Endothelial cell of umbilical vein (primary cell): ENCODE measurements at regions not wholly inside any gene's neighbourhood (a gene's known extent, or its start where the extent isn't known, plus 50 kb on each side); places are given as distances from the start of the nearest gene placed in this dataset.

Experiments used
- BruUV-seq: library from RNA; stranded (reverse); fragments of 400-500 nt; replicated peaks from 2 replicates; lab custom pipeline; 2021; lab: Mats Ljungman, UMichigan
- CTCF ChIA-PET: fragments of 300-600, 350-600 bp; sonication (Branson Sonifier 250); formaldehyde crosslinking; loops from one replicate; lab custom pipeline; 2021; ENCODE audit warnings: antibody characterized with exemption, inconsistent platforms; lab: Charles Lee
- POLR2A ChIA-PET: fragments of 300-600, 350-600 bp; sonication (Branson Sonifier 250); formaldehyde crosslinking; loops from one replicate; lab custom pipeline; 2021; ENCODE audit warnings: antibody characterized with exemption, inconsistent platforms; lab: Charles Lee
- DNase-seq: peaks from one replicate; pipeline ENCODE4 v3.0.0-alpha.2; 2011; ENCODE audit warnings: low read depth, low spot score
- FAIRE-seq: peaks from 2 replicates; lab custom pipeline; 2011; peaks lifted over from hg19 to GRCh38; lab: Jason Lieb, UNC
- H2AFZ ChIP-seq: 2 replicates; pipeline ENCODE4 v1.6.0; 2012; ENCODE audit warnings: low read depth, low read length, control low read depth, inconsistent platforms
- H3K27ac ChIP-seq: 2 replicates; pipeline ENCODE4 v1.5.1; 2011; ENCODE audit warnings: low read depth, mild to moderate bottlenecking, control low read depth, low read length, moderate library complexity; ENCODE audit not compliant: insufficient read depth
- H3K27me3 ChIP-seq, 2 experiments: 2 replicates each; pipeline versions ENCODE4 v1.6.0 to v1.6.1; 2011; ENCODE audit warnings: low read length in 2 of 2, mixed read lengths in 1 of 2; ENCODE audit not compliant: control insufficient read depth in 2 of 2, insufficient read depth in 2 of 2
- H3K36me3 ChIP-seq, 2 experiments: 2 replicates in 1 of 2; 3 replicates in 1 of 2; pipeline ENCODE4 v1.5.1; 2011; ENCODE audit warnings: low read length in 2 of 2, mild to moderate bottlenecking in 1 of 2, moderate library complexity in 1 of 2; ENCODE audit not compliant: control insufficient read depth in 2 of 2, insufficient read depth in 2 of 2; ENCODE audit errors: extremely low read depth in 1 of 2
- H3K4me1 ChIP-seq: 3 replicates; pipeline ENCODE4 v1.5.1; 2011; ENCODE audit warnings: mild to moderate bottlenecking, low read length; ENCODE audit not compliant: control insufficient read depth, insufficient read depth; ENCODE audit errors: extremely low read depth
- H3K4me2 ChIP-seq: 2 replicates; pipeline ENCODE4 v1.6.1; 2011; ENCODE audit warnings: low read length, control low read depth, mixed read lengths; ENCODE audit not compliant: insufficient read depth
- H3K4me3 ChIP-seq, 3 experiments: fragments of 200-600 bp in 1 of 3; sonication (generic), shearing (Covaris generic) in 1 of 3; replicated peaks in 1 of 3; 2 replicates each; pipeline ENCODE4 v1.5.1; 2011 to 2016; ENCODE audit warnings: control low read depth in 3 of 3, low read length in 3 of 3, mild to moderate bottlenecking in 2 of 3, inconsistent platforms in 1 of 3, low read depth in 1 of 3, moderate library complexity in 1 of 3; ENCODE audit not compliant: insufficient read depth in 1 of 3
- H3K79me2 ChIP-seq: 2 replicates; pipeline ENCODE4 v1.6.0; 2012; ENCODE audit warnings: low read length, inconsistent platforms; ENCODE audit not compliant: control insufficient read depth, insufficient read depth
- H3K9ac ChIP-seq: replicated peaks from 2 replicates; pipeline ENCODE3; 2011; ENCODE audit warnings: low read length, control low read depth; ENCODE audit not compliant: insufficient read depth; ENCODE audit errors: extremely low read depth
- H3K9me1 ChIP-seq: replicated peaks from 3 replicates; pipeline ENCODE4 v1.6.0; 2011; ENCODE audit warnings: mild to moderate bottlenecking, low read length; ENCODE audit not compliant: control insufficient read depth, insufficient read depth; ENCODE audit errors: extremely low read depth
- H3K9me3 ChIP-seq: replicated peaks from 2 replicates; pipeline ENCODE4 v1.5.1; 2012; ENCODE audit warnings: low read length, inconsistent platforms; ENCODE audit not compliant: control insufficient read depth, insufficient read depth
- H4K20me1 ChIP-seq: replicated peaks from 2 replicates; pipeline ENCODE3; 2011; ENCODE audit warnings: mild to moderate bottlenecking, low read length; ENCODE audit not compliant: control insufficient read depth, insufficient read depth; ENCODE audit errors: extremely low read depth
- CTCF ChIP-seq, 2 donors: IDR thresholded peaks; 1 replicate in 1 of 2; 2 replicates in 1 of 2; pipeline ENCODE4 v1.5.1; 2011; ENCODE audit warnings: low read length in 2 of 2, mild to moderate bottlenecking in 2 of 2, moderate library complexity in 2 of 2, control low read depth in 1 of 2, inconsistent platforms in 1 of 2, low read depth in 1 of 2; ENCODE audit not compliant: insufficient read depth in 1 of 2; ENCODE audit errors: extremely low read depth in 1 of 2
- FOS ChIP-seq: IDR thresholded peaks from 2 replicates; pipeline ENCODE4 v1.6.1; 2011; ENCODE audit warnings: mild to moderate bottlenecking, low read length, moderate library complexity, borderline replicate concordance; ENCODE audit not compliant: insufficient read depth
- JUN ChIP-seq: IDR thresholded peaks from 2 replicates; pipeline ENCODE4 v1.6.1; 2011; ENCODE audit warnings: borderline replicate concordance, low read depth; ENCODE audit not compliant: insufficient read length, insufficient read depth
- MYC ChIP-seq: IDR thresholded peaks from one replicate; pipeline ENCODE4 v1.6.1; 2011; ENCODE audit warnings: mild to moderate bottlenecking, low read depth, low read length
- POLR2AphosphoS5 ChIP-seq: IDR thresholded peaks from 2 replicates; pipeline ENCODE4 v1.6.1; 2012; ENCODE audit warnings: low read depth, mild to moderate bottlenecking, control low read depth, low read length, moderate library complexity; ENCODE audit not compliant: insufficient read depth
- dilution Hi-C: fragments of 300-500 bp; cut with MboI; formaldehyde crosslinking; loops from one replicate; pipeline ENCODE4 v1.15.0; 2019; ENCODE audit warnings: low sequenced_read_pairs; ENCODE audit not compliant: extremely low pct_ligation_motif_present
- intact Hi-C: fragments of 100-400 bp; cut with micrococcal nuclease; formaldehyde crosslinking; loops from one replicate; pipeline ENCODE4 v1.10.0; 2022

DNA sequence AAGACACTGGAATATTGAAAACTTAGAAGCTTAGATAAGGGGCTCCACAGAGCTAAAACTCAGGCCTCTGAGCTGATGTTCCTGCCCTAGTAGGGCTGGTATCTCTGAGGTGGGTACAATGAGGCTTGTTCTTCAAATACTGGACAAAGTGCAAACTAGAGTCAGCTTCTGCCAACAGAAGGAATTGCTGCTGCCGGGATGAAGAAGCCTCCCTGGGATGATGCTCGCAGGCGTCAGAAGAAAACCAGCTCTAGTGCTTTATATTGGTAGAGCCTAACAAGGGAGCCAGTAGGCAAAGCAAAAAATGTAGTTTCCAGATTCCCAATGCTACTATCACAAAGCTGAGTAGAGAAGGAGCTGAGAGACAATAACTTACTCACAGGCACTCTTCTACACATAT lies 118.1 kb downstream of the FOXI3 start:
- Histone ChIP-seq H3K9me3 (no peaks in the 10 kb centered on the region), H3K4me2 (no peak overlapping the region), H3K79me2 (no peaks in the 10 kb centered on the region), H3K36me3 (no peaks in the 10 kb centered on the region), H3K27ac (no peak overlapping the region), H3K4me3 (no peak overlapping the region), H2AFZ (no peak overlapping the region), H3K4me1 (no peaks in the 10 kb centered on the region), H4K20me1 (no peaks in the 10 kb centered on the region), H3K27me3 (no peaks in the 10 kb centered on the region), H3K9ac (no peak overlapping the region), H3K9me1 (no peaks in the 10 kb centered on the region)
- dilution Hi-C loops: no loop called here
- TF ChIP-seq POLR2AphosphoS5 (no peak), FOS (no peak), CTCF (IDR thresholded peaks at IDR 0.05; ENCODE audit: extremely low read depth in 1 of 2, insufficient read depth in 1 of 2, low read depth in 1 of 2, low read length in 2 of 2) (no peak), JUN (no peak), MYC (no peak)
- FAIRE-seq (no peak), DNase-seq (no peak)
- intact Hi-C loops: no loop called here
- POLR2A ChIA-PET: no interaction called here
- no TSS peak for BruUV-seq
- CTCF ChIA-PET: no interaction called here

GRCh38 chr2:88331239-88331638 lies 121.3 kb downstream of the FOXI3 start:
- BruUV-seq: no TSS peak
- DNase-seq (no peak), FAIRE-seq (no peak)
- CTCF ChIA-PET: no interaction called here
- no peak overlapping the region for H3K4me3 ChIP-seq
- intact Hi-C loops (no loop called here), dilution Hi-C loops (no loop called here)
- no peak for TF ChIP-seq JUN
- H2AFZ ChIP-seq: no peak overlapping the region
- POLR2A ChIA-PET: no interaction called here
- H3K27ac ChIP-seq: no peak overlapping the region
- H3K4me2 ChIP-seq: no peak overlapping the region
- no peaks in the 10 kb centered on the region for H3K9me3 ChIP-seq
- no peaks in the 10 kb centered on the region for H3K79me2 ChIP-seq
- no peaks in the 10 kb centered on the region for H3K4me1 ChIP-seq
- no peaks in the 10 kb centered on the region for H4K20me1 ChIP-seq
- no peaks in the 10 kb centered on the region for H3K36me3 ChIP-seq
- no peaks in the 10 kb centered on the region for H3K27me3 ChIP-seq
- no peak overlapping the region for H3K9ac ChIP-seq
- H3K9me1 ChIP-seq: no peaks in the 10 kb centered on the region
